ENCODE measurements at regions not wholly inside any gene's neighbourhood (a gene's known extent, or its start where the extent isn't known, plus 50 kb on each side); places are given as distances from the start of the nearest gene placed in this dataset.

GRCh38 chr16:80047842-80048241, 447.3 kb upstream of the MAF start:
- TF ChIP-seq POLR2A (IDR thresholded peaks at IDR 0.05) (no peak), CTCF (IDR thresholded peaks at IDR 0.05) (no peak)
